HEK293 (cell line): ENCODE measurements at regions not wholly inside any gene's neighbourhood (a gene's known extent, or its start where the extent isn't known, plus 50 kb on each side); places are given as distances from the start of the nearest gene placed in this dataset.

ENCODE experiments used
- CTCF ChIA-PET: fragments of 350-600 bp; formaldehyde crosslinking; extraction: SDS; loops from one replicate; lab custom pipeline; 2021; ENCODE audit warnings: antibody characterized with exemption; lab: Yijun Ruan, JAX
- POLR2A ChIA-PET: fragments of 300-600 bp; formaldehyde crosslinking; extraction: SDS; loops from one replicate; lab custom pipeline; 2020; ENCODE audit warnings: antibody characterized with exemption, inconsistent platforms; lab: Yijun Ruan, JAX
- H3K27ac ChIP-seq: fragments of 200-500 bp; sonication (Bioruptor generic); 2 replicates; pipeline ENCODE4 v1.5.1; 2014; ENCODE audit warnings: low read depth, low read length, control low read depth, inconsistent platforms; ENCODE audit errors: extremely low read depth
- H3K36me3 ChIP-seq, 2 experiments: fragments of 200-500 bp in 1 of 2; sonication (Bioruptor generic) in 1 of 2; 1 replicate in 1 of 2; 2 replicates in 1 of 2; pipeline ENCODE4 v1.5.1; 2014 to 2017; ENCODE audit warnings: inconsistent platforms in 2 of 2, low read length in 2 of 2; ENCODE audit not compliant: control insufficient read depth in 2 of 2, insufficient read depth in 1 of 2
- H3K4me1 ChIP-seq: fragments of 200-500 bp; sonication (Bioruptor generic); 2 replicates; pipeline ENCODE4 v1.5.1; 2014; ENCODE audit warnings: mild to moderate bottlenecking, low read length, inconsistent platforms; ENCODE audit not compliant: control insufficient read depth, insufficient read depth
- H3K4me3 ChIP-seq: 2 replicates; pipeline ENCODE4 v1.5.1; 2011; ENCODE audit warnings: low read depth, mild to moderate bottlenecking, control low read depth, low read length, moderate library complexity
- H3K9me3 ChIP-seq: fragments of 200-500 bp; sonication (Bioruptor generic); 2 replicates; pipeline ENCODE4 v1.5.1; 2014; ENCODE audit warnings: low read depth, low read length, inconsistent platforms; ENCODE audit not compliant: control insufficient read depth, insufficient read depth
- EGR2 ChIP-seq: fragments of 450-650 bp; formaldehyde crosslinking; IDR thresholded peaks from 2 replicates; pipeline ENCODE4 v1.5.1; 2016; ENCODE audit warnings: low read depth, missing biosample characterization, missing genetic modification characterization
- FEZF1 ChIP-seq: fragments of 450-650 bp; formaldehyde crosslinking; IDR thresholded peaks from 2 replicates; pipeline ENCODE4 v1.5.1; 2016; ENCODE audit warnings: missing biosample characterization, missing genetic modification characterization
- HOXC10 ChIP-seq: sonication (generic); formaldehyde crosslinking; IDR thresholded peaks from 2 replicates; pipeline ENCODE4 v1.8.1; 2023; ENCODE audit warnings: mild to moderate bottlenecking, missing genetic modification reagents
- KLF8 ChIP-seq: fragments of 450-650 bp; formaldehyde crosslinking; IDR thresholded peaks from 2 replicates; pipeline ENCODE4 v1.5.1; 2016; ENCODE audit warnings: missing biosample characterization, missing genetic modification characterization
- SCRT1 ChIP-seq: fragments of 450-650 bp; formaldehyde crosslinking; IDR thresholded peaks from 2 replicates; pipeline ENCODE4 v1.5.1; 2016; ENCODE audit warnings: missing biosample characterization, missing genetic modification characterization, borderline replicate concordance
- ZBTB48 ChIP-seq: fragments of 450-650 bp; formaldehyde crosslinking; IDR thresholded peaks from 2 replicates; pipeline ENCODE4 v1.5.1; 2016; ENCODE audit warnings: missing biosample characterization, missing genetic modification characterization
- ZNF133 ChIP-seq: fragments of 450-650 bp; formaldehyde crosslinking; IDR thresholded peaks from 2 replicates; pipeline ENCODE4 v1.5.1; 2016; ENCODE audit warnings: missing biosample characterization, missing genetic modification characterization
- ZNF146 ChIP-seq: fragments of 450-650 bp; formaldehyde crosslinking; IDR thresholded peaks from 2 replicates; pipeline ENCODE4 v1.5.1; 2016; ENCODE audit warnings: missing biosample characterization, missing genetic modification characterization
- ZNF19 ChIP-seq: fragments of 450-650 bp; formaldehyde crosslinking; IDR thresholded peaks from 2 replicates; pipeline ENCODE4; 2016; ENCODE audit warnings: missing biosample characterization, missing genetic modification characterization, low read depth
- ZNF324 ChIP-seq: fragments of 450-650 bp; formaldehyde crosslinking; IDR thresholded peaks from 2 replicates; pipeline ENCODE4 v1.5.1; 2016; ENCODE audit warnings: missing biosample characterization, missing genetic modification characterization
- ZNF341 ChIP-seq: fragments of 450-650 bp; formaldehyde crosslinking; IDR thresholded peaks from 2 replicates; pipeline ENCODE4; 2016; ENCODE audit warnings: low read depth, missing biosample characterization, missing genetic modification characterization
- ZNF354C ChIP-seq: fragments of 450-650 bp; formaldehyde crosslinking; IDR thresholded peaks from 2 replicates; pipeline ENCODE4 v1.5.1; 2016; ENCODE audit warnings: missing biosample characterization, missing genetic modification characterization, low read depth, borderline replicate concordance
- ZNF423 ChIP-seq: fragments of 450-650 bp; formaldehyde crosslinking; IDR thresholded peaks from 2 replicates; pipeline ENCODE4 v1.5.1; 2016; ENCODE audit warnings: missing biosample characterization, missing genetic modification characterization
- ZNF433 ChIP-seq: fragments of 450-650 bp; formaldehyde crosslinking; IDR thresholded peaks from 2 replicates; pipeline ENCODE4 v1.5.1; 2016; ENCODE audit warnings: missing biosample characterization, missing genetic modification characterization, low read depth
- ZNF473 ChIP-seq: fragments of 450-650 bp; formaldehyde crosslinking; IDR thresholded peaks from 2 replicates; pipeline ENCODE4 v1.5.1; 2017; ENCODE audit warnings: missing biosample characterization, missing genetic modification characterization
- ZNF48 ChIP-seq: fragments of 450-650 bp; formaldehyde crosslinking; IDR thresholded peaks from 2 replicates; pipeline ENCODE4 v1.5.1; 2016; ENCODE audit warnings: missing biosample characterization, missing genetic modification characterization
- ZNF514 ChIP-seq: fragments of 450-650 bp; formaldehyde crosslinking; IDR thresholded peaks from 2 replicates; pipeline ENCODE4 v1.5.1; 2016; ENCODE audit warnings: missing biosample characterization, missing genetic modification characterization
- ZNF558 ChIP-seq: fragments of 450-650 bp; formaldehyde crosslinking; IDR thresholded peaks from 2 replicates; pipeline ENCODE4 v1.5.1; 2016; ENCODE audit warnings: missing biosample characterization, missing genetic modification characterization
- ZNF660 ChIP-seq: fragments of 450-650 bp; IDR thresholded peaks from 2 replicates; pipeline ENCODE4 v1.5.1; 2018; ENCODE audit warnings: missing biosample characterization, mild to moderate bottlenecking, missing genetic modification characterization
- ZNF677 ChIP-seq: fragments of 450-650 bp; IDR thresholded peaks from 2 replicates; pipeline ENCODE4 v1.5.0; 2018; ENCODE audit warnings: missing biosample characterization, mild to moderate bottlenecking, missing genetic modification characterization, moderate library complexity
- ZNF707 ChIP-seq: fragments of 450-650 bp; formaldehyde crosslinking; IDR thresholded peaks from 2 replicates; pipeline ENCODE4 v1.5.1; 2016; ENCODE audit warnings: missing biosample characterization, missing genetic modification characterization
- ZNF785 ChIP-seq: fragments of 450-650 bp; formaldehyde crosslinking; IDR thresholded peaks from 2 replicates; pipeline ENCODE4 v1.5.1; 2016; ENCODE audit warnings: missing biosample characterization, missing genetic modification characterization
- TF ChIP-seq, protein P1 (sequence below): fragments of 450-650 bp; formaldehyde crosslinking; IDR thresholded peaks from 2 replicates; pipeline ENCODE4 v1.5.1; 2017; ENCODE audit warnings: missing biosample characterization, missing genetic modification characterization
- TF ChIP-seq, protein P2 (sequence below): fragments of 450-650 bp; formaldehyde crosslinking; IDR thresholded peaks from 2 replicates; pipeline ENCODE4 v1.5.1; 2016; ENCODE audit warnings: missing biosample characterization, missing genetic modification characterization
- TF ChIP-seq, protein P3 (sequence below): fragments of 450-650 bp; formaldehyde crosslinking; IDR thresholded peaks from 2 replicates; pipeline ENCODE4 v1.5.1; 2017; ENCODE audit warnings: missing biosample characterization, missing genetic modification characterization
- TF ChIP-seq, protein P4 (sequence below): fragments of 450-650 bp; formaldehyde crosslinking; IDR thresholded peaks from 2 replicates; pipeline ENCODE4 v1.5.1; 2016; ENCODE audit warnings: missing biosample characterization, missing genetic modification characterization

DNA sequence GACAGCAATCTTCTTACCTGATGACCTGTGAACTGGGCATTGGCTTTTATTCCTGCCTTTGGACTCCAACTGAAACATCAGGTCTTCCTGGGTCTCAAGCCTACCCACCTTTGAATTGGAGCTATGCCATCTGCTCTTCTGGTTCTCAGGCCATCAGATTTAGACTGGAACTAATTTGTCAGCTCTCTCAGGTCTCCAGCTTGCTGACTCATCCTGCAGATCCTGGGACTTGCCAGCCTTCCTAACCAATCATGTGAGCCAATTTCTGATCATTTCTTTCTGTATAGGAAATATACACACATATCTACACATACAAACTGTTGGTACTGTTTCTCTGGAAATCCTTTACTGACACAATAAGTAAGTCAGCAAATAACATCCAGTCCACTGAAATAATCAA is 65.3 kb upstream of the TSPAN8 start:
- H3K9me3 ChIP-seq, result no peaks in the 10 kb centered on the region
- H3K4me3 ChIP-seq, result no peak overlapping the region
- POLR2A ChIA-PET, result no interaction called here
- no peaks in the 10 kb centered on the region for H3K36me3 ChIP-seq
- TF ChIP-seq ZNF423 (tag by site-specific recombination) (no peak), ZNF785 (tag by site-specific recombination) (no peak), ZNF433 (tag by site-specific recombination) (no peak), HOXC10 (CRISPR knock-in tag) (no peak), ZNF146 (no peak), ZNF473 (tag by site-specific recombination) (no peak), ZNF707 (tag by site-specific recombination) (no peak), FEZF1 (tag by site-specific recombination) (no peak), SCRT1 (tag by site-specific recombination) (no peak), ZNF354C (tag by site-specific recombination) (no peak), ZNF19 (tag by site-specific recombination) (no peak), KLF8 (no peak), ZNF48 (tag by site-specific recombination) (no peak)
- TF ChIP-seq, protein P1, sequence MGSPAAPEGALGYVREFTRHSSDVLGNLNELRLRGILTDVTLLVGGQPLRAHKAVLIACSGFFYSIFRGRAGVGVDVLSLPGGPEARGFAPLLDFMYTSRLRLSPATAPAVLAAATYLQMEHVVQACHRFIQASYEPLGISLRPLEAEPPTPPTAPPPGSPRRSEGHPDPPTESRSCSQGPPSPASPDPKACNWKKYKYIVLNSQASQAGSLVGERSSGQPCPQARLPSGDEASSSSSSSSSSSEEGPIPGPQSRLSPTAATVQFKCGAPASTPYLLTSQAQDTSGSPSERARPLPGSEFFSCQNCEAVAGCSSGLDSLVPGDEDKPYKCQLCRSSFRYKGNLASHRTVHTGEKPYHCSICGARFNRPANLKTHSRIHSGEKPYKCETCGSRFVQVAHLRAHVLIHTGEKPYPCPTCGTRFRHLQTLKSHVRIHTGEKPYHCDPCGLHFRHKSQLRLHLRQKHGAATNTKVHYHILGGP, result no peak
- TF ChIP-seq, protein P2, sequence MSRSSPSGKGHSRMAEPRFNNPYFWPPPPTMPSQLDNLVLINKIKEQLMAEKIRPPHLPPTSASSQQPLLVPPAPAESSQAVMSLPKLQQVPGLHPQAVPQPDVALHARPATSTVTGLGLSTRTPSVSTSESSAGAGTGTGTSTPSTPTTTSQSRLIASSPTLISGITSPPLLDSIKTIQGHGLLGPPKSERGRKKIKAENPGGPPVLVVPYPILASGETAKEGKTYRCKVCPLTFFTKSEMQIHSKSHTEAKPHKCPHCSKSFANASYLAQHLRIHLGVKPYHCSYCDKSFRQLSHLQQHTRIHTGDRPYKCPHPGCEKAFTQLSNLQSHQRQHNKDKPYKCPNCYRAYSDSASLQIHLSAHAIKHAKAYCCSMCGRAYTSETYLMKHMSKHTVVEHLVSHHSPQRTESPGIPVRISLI (tag by site-specific recombination), result no peak
- TF ChIP-seq, protein P3, sequence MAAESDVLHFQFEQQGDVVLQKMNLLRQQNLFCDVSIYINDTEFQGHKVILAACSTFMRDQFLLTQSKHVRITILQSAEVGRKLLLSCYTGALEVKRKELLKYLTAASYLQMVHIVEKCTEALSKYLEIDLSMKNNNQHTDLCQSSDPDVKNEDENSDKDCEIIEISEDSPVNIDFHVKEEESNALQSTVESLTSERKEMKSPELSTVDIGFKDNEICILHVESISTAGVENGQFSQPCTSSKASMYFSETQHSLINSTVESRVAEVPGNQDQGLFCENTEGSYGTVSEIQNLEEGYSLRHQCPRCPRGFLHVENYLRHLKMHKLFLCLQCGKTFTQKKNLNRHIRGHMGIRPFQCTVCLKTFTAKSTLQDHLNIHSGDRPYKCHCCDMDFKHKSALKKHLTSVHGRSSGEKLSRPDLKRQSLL (tag by site-specific recombination), result no peak
- TF ChIP-seq, protein P4, sequence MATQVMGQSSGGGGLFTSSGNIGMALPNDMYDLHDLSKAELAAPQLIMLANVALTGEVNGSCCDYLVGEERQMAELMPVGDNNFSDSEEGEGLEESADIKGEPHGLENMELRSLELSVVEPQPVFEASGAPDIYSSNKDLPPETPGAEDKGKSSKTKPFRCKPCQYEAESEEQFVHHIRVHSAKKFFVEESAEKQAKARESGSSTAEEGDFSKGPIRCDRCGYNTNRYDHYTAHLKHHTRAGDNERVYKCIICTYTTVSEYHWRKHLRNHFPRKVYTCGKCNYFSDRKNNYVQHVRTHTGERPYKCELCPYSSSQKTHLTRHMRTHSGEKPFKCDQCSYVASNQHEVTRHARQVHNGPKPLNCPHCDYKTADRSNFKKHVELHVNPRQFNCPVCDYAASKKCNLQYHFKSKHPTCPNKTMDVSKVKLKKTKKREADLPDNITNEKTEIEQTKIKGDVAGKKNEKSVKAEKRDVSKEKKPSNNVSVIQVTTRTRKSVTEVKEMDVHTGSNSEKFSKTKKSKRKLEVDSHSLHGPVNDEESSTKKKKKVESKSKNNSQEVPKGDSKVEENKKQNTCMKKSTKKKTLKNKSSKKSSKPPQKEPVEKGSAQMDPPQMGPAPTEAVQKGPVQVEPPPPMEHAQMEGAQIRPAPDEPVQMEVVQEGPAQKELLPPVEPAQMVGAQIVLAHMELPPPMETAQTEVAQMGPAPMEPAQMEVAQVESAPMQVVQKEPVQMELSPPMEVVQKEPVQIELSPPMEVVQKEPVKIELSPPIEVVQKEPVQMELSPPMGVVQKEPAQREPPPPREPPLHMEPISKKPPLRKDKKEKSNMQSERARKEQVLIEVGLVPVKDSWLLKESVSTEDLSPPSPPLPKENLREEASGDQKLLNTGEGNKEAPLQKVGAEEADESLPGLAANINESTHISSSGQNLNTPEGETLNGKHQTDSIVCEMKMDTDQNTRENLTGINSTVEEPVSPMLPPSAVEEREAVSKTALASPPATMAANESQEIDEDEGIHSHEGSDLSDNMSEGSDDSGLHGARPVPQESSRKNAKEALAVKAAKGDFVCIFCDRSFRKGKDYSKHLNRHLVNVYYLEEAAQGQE (tag by site-specific recombination), result no peak
- CTCF ChIA-PET, result no interaction called here
- H3K4me1 ChIP-seq, result no peaks in the 10 kb centered on the region
- H3K27ac ChIP-seq, result no peak overlapping the region

DNA sequence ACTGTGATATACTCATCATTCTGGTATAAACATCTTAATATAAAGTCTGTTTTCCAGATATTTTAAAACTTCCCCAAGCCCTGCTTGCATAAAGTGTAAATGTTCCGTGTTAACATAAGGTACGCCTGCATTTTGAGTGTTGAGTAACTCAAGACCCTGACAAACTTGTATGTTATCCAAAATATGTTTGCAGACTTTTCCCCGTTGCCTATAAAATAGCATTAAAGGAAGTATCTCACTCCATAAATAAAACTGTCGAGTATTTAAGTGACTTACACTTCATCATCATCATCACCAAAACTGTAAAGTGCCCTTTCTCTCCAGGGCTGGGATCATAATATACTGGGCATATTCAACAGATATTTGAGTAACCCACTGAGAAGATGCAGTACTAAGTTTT is 64.6 kb upstream of the TSPAN8 start:
- Histone ChIP-seq H3K27ac (no peak overlapping the region), H3K4me3 (no peak overlapping the region), H3K9me3 (no peaks in the 10 kb centered on the region), H3K36me3 (no peaks in the 10 kb centered on the region), H3K4me1 (no peaks in the 10 kb centered on the region)
- ChIA-PET POLR2A (no interaction called here), CTCF (no interaction called here)
- TF ChIP-seq ZNF677 (tag by site-specific recombination) (no peak), ZNF133 (tag by site-specific recombination) (no peak), ZBTB48 (no peak), ZNF660 (tag by site-specific recombination) (no peak), EGR2 (no peak), ZNF324 (tag by site-specific recombination) (no peak), ZNF341 (no peak), ZNF558 (tag by site-specific recombination) (no peak), ZNF514 (tag by site-specific recombination) (no peak)
- TF ChIP-seq, protein P3 (tag by site-specific recombination), result no peak
